Keratinocyte (primary cell): ENCODE measurements at regions not wholly inside any gene's neighbourhood (a gene's known extent, or its start where the extent isn't known, plus 50 kb on each side); places are given as distances from the start of the nearest gene placed in this dataset.

Experiments used
- CTCF ChIP-seq, 3 experiments: IDR thresholded peaks in 1 of 3; conservative IDR thresholded peaks in 1 of 3; optimal IDR thresholded peaks in 1 of 3; 2 replicates in 2 of 3; 3 replicates in 1 of 3; pipeline versions ENCODE3 to v1.5.1; 2011; ENCODE audit warnings: low read length in 3 of 3, mild to moderate bottlenecking in 3 of 3, moderate library complexity in 2 of 3, control low read depth in 1 of 3, inconsistent platforms in 1 of 3; ENCODE audit not compliant: insufficient read depth in 2 of 3; ENCODE audit errors: extremely low read depth in 1 of 3
- EZH2 ChIP-seq: IDR thresholded peaks from one replicate; pipeline ENCODE4 v1.6.1; 2012; ENCODE audit warnings: inconsistent platforms, mild to moderate bottlenecking, low read length, moderate library complexity

GRCh38 chrX:34483980-34484379 is 173.1 kb downstream of the TMEM47 start:
- TF ChIP-seq CTCF (optimal IDR thresholded peaks at IDR 0.05 in 1 of 3, IDR thresholded peaks at IDR 0.05 in 1 of 3, conservative IDR thresholded peaks at IDR 0.05 in 1 of 3; ENCODE audit: extremely low read depth in 1 of 3, insufficient read depth in 2 of 3, low read length in 3 of 3) = no peak
- no peak for TF ChIP-seq EZH2
